Astrocyte of the spinal cord (primary cell): ENCODE measurements at regions not wholly inside any gene's neighbourhood (a gene's known extent, or its start where the extent isn't known, plus 50 kb on each side); places are given as distances from the start of the nearest gene placed in this dataset.

Experiments used
- DNase-seq: peaks from one replicate; pipeline ENCODE4 v3.0.0; 2011; ENCODE audit warnings: low read depth, low spot score
- H3K4me3 ChIP-seq: 2 replicates; pipeline ENCODE4 v1.5.1; 2011; ENCODE audit warnings: low read depth, mild to moderate bottlenecking, low read length, moderate library complexity
- in situ Hi-C: cut with HindIII; loops from 2 replicates; pipeline ENCODE4 v1.10.0; 2017; ENCODE audit warnings: low sequenced_read_pairs
- TF ChIP-seq, protein P1 (sequence below): IDR thresholded peaks from 2 replicates; pipeline ENCODE4 v1.5.1; 2012; ENCODE audit warnings: low read depth, mild to moderate bottlenecking, low read length, inconsistent platforms

DNA sequence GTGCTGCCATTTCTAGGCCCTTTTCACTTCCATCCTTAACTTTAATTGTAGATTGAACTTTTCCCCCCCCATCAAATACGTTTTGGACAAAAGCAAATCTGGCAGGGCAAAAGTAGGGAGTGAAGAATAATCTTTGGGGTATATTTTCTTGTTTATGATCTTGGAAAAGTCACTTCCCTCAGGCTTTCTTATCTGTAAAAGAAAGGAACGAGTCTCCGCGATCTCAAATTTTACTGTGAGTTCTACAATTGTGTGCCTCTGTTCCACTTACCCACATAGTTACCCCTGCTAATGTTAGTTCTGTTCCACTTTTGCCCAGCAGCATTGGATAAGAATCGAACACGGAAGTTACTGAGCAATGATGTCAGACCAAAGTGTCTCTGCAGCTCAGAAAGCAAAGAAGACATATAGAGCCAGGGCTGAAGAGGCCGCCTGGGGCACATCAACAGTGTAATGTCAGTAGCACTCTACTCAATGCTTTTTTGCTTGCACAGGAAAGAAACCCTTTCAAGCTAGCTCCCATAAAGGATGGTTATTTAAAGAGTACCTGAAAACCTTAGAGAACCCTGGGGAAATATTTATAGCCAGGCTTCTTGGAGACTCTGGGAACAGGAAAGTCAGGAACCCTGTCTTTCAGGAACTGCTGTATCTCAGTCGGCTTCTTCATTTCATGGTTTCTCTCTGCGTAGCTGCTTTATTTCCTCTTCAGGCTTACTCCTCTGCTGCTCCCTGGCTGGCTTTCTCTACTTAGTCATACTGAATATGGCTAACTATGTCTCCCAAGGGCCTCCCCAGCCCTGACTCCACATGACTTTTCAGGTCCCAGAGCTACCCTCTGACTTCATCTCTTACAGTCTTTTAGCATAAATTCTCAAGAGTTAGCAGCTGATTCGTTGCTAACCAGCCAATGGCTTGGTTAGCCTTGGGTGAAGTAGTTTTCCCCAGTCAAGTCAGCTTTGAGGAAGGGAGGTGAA, 123.7 kb upstream of the FAM3C start:
- in situ Hi-C loops, result no loop called here
- TF ChIP-seq, protein P1, sequence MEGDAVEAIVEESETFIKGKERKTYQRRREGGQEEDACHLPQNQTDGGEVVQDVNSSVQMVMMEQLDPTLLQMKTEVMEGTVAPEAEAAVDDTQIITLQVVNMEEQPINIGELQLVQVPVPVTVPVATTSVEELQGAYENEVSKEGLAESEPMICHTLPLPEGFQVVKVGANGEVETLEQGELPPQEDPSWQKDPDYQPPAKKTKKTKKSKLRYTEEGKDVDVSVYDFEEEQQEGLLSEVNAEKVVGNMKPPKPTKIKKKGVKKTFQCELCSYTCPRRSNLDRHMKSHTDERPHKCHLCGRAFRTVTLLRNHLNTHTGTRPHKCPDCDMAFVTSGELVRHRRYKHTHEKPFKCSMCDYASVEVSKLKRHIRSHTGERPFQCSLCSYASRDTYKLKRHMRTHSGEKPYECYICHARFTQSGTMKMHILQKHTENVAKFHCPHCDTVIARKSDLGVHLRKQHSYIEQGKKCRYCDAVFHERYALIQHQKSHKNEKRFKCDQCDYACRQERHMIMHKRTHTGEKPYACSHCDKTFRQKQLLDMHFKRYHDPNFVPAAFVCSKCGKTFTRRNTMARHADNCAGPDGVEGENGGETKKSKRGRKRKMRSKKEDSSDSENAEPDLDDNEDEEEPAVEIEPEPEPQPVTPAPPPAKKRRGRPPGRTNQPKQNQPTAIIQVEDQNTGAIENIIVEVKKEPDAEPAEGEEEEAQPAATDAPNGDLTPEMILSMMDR, result no peak
- DNase-seq, result peak; percentile 17
- no peak overlapping the region for H3K4me3 ChIP-seq

DNA sequence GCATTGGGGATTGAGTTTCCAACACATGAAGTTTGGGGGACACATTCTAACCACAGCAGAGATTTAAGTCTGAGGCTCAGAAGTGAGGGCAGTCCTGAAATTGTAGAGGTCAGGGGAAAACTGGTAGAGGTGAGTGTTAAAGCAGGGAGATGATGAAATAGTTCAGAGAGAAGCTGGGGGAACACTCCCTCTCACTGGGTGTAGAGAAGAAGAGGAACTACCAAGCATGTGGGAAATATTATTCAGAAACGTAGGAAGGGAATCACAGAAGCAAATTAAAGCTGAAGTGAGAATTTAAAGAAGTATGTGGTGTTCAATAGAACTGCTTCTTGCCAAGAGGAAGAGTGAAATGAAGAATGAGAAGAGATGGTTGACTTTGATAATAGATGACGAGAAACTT, 121.5 kb upstream of the FAM3C start:
- H3K4me3 ChIP-seq, result no peak overlapping the region
- no peak for DNase-seq
- TF ChIP-seq, protein P1, result no peak
- in situ Hi-C loops, result no loop called here

DNA sequence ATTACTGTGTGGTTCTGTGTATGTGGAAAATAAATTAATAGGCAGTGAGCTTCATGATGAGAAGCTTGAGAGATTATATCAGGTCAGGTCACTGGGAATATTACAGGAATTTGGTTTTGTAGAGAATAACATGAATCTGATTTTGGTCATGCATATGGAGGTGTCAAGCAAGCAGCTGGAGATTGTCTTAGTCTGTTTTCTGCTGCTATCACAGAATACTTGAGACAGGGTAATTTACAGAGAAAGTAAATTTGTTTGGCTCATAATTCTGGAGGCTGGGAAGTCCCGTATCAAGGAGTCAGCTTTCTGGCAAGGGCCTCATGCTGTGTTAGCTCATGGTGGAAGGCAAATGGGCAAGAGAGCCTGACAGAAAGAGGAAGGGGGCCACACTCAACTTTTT, 120.7 kb upstream of the FAM3C start:
- TF ChIP-seq, protein P1, result no peak
- H3K4me3 ChIP-seq, result no peak overlapping the region
- DNase-seq, result no peak
- in situ Hi-C loops, result no loop called here

DNA sequence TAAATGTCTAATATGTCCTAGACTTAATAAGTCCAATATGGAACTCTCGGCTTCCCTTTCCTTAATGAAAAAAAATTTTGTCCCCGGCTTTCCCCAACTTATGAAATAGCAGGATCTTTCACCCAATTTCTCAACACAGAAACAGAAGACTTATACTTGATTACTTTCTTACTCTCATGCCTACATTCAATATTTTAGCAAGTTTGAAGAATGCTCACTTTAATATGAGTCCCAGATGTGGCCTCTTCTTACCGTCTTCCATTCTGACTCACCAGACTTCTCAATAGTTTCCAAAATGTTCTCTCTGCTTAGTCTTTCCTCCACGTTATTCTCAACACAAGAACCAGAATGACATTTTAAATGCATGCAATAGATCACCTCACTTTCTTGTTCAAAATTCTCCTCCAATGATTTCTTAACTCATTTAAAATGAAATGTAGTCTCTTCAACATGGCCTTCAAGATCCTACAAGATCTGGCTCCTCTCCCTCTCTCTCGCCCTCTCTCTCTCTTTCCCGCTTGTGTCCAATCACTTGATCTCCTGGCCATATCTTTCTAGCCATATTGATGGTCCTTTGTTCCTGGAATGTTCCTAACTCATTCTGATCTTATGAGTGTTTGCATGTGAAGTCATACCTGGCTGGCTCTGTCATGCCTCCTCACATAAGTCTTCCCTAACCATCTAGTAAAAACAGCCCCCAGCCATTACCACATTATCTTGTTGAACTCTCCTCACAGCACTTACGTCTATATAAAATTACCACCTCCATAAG, 119.7 kb upstream of the FAM3C start:
- no peak overlapping the region for H3K4me3 ChIP-seq
- DNase-seq, result no peak
- TF ChIP-seq, protein P1, result no peak
- in situ Hi-C loops, result no loop called here

DNA sequence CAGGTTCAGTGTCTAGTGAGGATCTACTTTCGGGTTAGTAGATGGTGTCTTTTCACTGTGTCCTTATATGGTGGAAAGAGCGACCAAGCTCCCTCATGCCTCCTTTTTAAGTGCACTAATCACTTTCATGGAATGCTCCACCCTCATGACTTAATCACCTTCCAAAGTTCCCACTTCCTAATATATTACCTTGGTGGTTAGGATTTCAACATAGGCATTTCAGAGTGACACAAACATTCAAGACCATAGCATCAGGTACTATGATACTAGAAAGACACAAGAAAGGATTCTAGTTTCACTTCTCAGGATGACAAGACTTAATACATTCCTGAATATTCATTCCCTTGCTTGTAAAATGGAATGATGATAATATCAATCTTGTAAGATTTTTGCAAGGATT, 119.1 kb upstream of the FAM3C start:
- TF ChIP-seq, protein P1, result no peak
- H3K4me3 ChIP-seq, result no peak overlapping the region
- DNase-seq, result no peak
- in situ Hi-C loops, result no loop called here

DNA sequence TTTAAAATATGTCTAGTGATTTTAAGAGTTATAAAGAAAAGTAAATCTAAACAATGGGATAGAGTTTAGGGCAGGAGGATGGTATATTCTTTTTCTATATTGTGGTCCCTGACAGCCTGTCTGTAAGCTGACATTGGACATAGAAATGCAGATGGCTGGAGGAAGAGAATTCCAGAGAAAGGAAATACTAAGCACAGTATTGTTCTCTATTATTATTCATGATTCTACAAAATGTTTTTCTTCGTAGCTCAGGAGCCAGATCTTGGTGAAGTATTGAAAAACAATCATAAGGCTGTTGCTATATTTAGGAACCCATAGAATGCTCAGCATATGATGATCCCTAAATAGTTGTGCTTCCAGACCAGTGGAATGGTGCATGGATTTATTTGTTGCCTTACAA, 117.0 kb upstream of the FAM3C start:
- DNase-seq, result no peak
- TF ChIP-seq, protein P1, result no peak
- in situ Hi-C loops, result no loop called here
- no peak overlapping the region for H3K4me3 ChIP-seq
